HFF-Myc (cell line): ENCODE measurements at regions not wholly inside any gene's neighbourhood (a gene's known extent, or its start where the extent isn't known, plus 50 kb on each side); places are given as distances from the start of the nearest gene placed in this dataset.

ENCODE experiments used
- DNase-seq: peaks from one replicate; pipeline ENCODE4 v3.0.0-alpha.2; 2011; ENCODE audit warnings: low read depth; ENCODE audit errors: extremely low read depth
- H3K4me3 ChIP-seq: replicated peaks from 2 replicates; pipeline ENCODE4 v1.5.1; 2011; ENCODE audit warnings: low read depth, mild to moderate bottlenecking, control low read depth, low read length
- CTCF ChIP-seq: IDR thresholded peaks from 2 replicates; pipeline ENCODE4 v1.5.1; 2012; ENCODE audit warnings: mild to moderate bottlenecking, low read depth, low read length, control low read depth; ENCODE audit errors: missing control alignments

DNA sequence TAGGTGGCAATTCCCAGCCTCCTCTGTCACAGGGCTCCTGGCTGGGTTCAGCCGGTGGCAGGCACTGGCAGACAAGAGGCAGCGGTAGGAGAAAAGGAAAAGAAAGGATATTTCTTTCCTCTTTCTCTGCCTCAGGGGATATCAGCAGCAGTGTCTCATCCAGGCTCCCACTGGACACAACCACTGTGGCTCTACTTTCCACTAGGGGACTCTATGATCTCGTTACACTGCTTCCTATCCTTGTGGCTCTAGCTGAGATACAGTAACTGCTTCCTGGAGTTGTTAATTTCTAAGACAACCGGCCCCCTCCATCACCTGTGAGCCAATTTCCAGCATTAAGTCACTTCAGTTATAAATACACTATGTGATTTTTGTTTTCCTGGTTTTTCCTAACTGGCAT is 102.0 kb upstream of the LRFN2 start:
- TF ChIP-seq CTCF: no peak
- no peak for DNase-seq

DNA sequence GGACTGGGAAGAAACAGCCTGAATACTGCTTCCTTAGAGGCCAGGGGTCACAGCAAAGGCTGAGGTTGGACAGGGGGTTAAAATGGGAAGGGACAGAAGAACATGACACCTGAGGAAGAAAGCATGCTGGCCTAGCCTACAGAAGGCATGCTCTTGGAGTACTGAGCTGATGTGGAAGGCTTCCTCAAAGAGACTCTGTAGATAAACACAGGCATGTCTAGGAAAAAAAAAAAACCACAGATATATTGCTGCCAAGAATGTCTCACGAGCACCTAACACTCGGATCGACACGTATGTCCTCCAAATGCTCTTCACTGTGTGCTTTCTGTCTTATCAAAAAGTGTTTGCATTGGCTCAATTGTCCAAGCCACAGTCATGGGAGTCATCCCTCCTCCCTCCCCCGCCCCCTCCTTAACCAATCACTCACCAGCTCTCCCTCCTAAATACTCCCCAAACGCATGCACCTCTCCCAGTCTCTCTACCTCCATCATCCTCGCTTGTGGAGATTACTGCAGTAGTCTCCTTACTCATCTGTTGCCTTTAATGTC is 101.1 kb upstream of the LRFN2 start:
- H3K4me3 ChIP-seq: no peak overlapping the region
- no peak for TF ChIP-seq CTCF
- no peak for DNase-seq

More for the DNA sequence above, 102.0 kb upstream of the LRFN2 start:
- H3K4me3 ChIP-seq: no peak overlapping the region

- no peak for TF ChIP-seq CTCF
- no peak for DNase-seq
- no peak overlapping the region for H3K4me3 ChIP-seq
These were observed 98.7 kb upstream of the LRFN2 start for GRCh38 chr6:40685862-40686261.

GRCh38 chr6:40681622-40682021 is 94.5 kb upstream of the LRFN2 start:
- H3K4me3 ChIP-seq: no peak overlapping the region
- no peak for DNase-seq
- no peak for TF ChIP-seq CTCF

DNA sequence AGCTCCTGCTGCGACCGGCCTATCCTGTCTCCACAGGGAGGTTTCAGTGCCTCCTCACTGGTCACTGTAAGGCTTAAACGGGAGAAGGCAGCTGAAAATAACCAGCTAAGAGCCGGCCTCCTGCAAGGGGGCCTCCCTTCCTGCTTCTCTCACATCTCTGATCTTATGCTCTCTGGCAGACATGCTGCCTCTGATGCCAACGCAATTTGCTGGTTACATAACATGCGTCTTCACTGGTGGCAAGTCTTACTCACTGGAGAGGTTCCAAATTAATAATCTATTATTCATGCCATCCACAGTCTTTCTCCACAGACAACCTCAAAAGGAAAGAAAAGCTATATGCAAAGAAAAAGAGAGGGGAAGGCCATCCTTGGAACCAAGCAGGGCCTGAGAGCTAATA is 91.8 kb upstream of the LRFN2 start:
- TF ChIP-seq CTCF: no peak
- no peak for DNase-seq
- H3K4me3 ChIP-seq: no peak overlapping the region

- no peak overlapping the region for H3K4me3 ChIP-seq
- no peak for DNase-seq
- TF ChIP-seq CTCF: no peak
These were observed 87.0 kb upstream of the LRFN2 start for GRCh38 chr6:40674170-40674569.

GRCh38 chr6:40672087-40672486 is 84.9 kb upstream of the LRFN2 start:
- no peak for DNase-seq
- no peak for TF ChIP-seq CTCF

More at GRCh38 chr6:40672087-40672486, 84.9 kb upstream of the LRFN2 start:
- H3K4me3 ChIP-seq: no peak overlapping the region
